ENCODE measurements at regions not wholly inside any gene's neighbourhood (a gene's known extent, or its start where the extent isn't known, plus 50 kb on each side); places are given as distances from the start of the nearest gene placed in this dataset.

DNA sequence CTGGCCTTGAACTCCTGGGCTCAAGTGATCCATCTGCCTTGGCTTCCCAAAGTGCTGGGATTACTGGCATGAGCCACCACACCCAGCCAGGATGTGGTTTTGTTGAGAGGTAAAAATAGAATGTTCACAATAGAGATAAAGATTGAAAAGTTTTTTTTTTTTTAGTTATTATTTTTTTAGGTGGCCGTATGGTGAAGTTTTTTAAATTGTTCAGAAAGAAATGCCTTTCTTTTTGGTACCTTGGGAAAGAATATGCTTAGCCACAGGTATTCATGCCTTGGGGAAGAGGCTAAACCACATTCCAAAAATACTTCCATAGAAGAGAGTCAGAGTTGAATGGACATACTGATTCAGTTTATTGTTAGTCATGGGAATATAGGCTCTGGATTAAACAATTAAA is 143.4 kb downstream of the C11orf91 start:
- peak; percentile 72 for DNase-seq (ENCODE audit: low read depth)

GRCh38 chr11:33554219-33554618 is 146.4 kb downstream of the C11orf91 start:
- no peak for DNase-seq (ENCODE audit: low read depth)

DNA sequence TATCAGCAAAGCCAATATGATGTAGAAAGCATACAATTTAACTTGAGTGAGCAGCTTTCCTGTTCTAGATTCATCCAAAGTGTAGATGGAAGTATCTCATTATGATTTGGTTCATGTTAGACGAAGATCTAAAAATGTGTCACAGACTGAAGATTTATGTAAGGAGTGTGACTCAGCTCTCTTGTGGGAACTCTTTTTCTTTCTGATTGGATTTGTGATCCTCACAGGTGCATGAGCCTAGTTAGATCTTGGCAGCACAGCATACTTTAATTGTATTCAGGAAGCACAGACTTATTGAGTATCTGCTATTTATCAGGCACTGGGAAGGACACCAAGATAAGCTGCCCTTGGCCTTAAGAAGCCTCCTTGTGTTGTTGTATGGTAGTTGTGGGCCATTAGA is 147.1 kb downstream of the C11orf91 start:
- no peak for DNase-seq (ENCODE audit: low read depth)

GRCh38 chr11:33552756-33553155 is 147.9 kb downstream of the C11orf91 start:
- no peak for DNase-seq (ENCODE audit: low read depth)

DNA sequence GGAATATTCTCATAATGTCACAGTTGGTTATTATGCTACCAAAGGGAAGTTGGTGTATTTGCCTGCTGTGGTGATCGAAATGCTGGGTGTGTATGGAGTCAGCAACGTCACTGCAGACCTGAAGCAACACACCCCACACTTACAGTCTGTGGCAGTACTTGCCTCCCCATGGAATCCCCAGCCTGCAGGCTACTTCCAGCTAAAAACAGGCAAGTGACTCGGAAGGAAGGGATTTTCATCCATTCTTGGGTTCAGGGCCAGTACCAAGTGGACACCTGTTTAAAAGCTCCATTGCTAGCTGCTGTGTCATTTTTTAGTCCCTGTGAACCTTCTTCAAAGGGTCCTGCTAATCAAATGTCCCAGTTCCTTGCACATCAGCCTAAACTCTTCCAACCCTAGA is 149.6 kb downstream of the C11orf91 start:
- DNase-seq (ENCODE audit: low read depth): no peak

DNA sequence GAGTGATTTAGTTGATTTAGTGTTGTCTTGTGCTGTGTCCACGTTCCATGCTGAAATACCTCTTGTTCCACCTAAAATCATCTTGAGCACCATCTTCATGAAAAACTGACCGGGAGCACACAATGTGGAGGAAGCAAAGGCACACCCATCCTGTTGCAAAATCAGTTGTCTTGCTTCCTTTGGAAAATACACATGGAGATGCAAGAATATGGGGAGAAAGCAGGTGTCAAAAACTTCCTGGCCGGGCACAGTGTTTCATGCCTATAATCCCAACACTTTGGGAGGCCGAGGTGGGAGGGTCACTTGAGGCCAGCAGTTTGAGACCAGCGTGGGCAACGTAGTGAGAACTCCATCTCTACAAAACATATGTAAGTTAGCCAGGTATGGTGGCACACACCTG is 151.1 kb downstream of the C11orf91 start:
- DNase-seq (ENCODE audit: low read depth): no peak

- DNase-seq (ENCODE audit: low read depth): peak; percentile 39
Measured at GRCh38 chr11:33545931-33546330, 154.7 kb downstream of the C11orf91 start.

DNA sequence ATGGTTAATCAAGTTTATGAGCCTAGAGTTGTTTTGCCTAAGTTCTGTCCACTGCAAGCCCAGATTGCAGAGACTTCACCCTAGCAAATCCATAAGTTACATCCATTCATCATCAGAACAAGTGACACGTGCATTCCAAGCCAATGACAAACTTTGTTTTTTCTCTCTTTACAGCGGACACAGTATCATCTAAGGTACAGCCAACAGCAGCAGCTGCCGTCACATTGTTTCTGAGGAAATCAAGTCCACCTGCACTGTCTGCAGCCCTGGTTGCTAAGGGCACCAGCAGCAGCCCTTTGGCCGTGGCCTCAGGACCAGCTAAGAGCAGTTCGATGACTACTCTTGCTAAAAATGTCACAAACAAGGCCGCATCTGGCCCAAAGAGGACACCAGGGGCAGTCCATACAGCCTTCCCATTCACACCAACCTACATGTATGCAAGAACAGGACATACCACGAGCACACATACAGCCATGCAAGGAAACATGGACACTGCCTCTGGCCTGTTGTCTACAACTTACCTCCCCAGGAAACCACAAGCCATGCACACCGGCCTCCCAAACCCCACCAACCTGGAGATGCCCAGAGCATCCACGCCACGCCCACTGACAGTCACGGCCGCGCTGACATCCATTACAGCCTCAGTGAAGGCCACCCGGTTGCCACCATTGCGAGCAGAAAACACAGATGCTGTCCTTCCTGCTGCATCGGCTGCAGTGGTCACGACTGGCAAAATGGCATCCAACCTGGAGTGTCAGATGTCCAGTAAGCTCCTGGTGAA is 155.8 kb downstream of the C11orf91 start:
- no peak for DNase-seq (ENCODE audit: low read depth)

DNA sequence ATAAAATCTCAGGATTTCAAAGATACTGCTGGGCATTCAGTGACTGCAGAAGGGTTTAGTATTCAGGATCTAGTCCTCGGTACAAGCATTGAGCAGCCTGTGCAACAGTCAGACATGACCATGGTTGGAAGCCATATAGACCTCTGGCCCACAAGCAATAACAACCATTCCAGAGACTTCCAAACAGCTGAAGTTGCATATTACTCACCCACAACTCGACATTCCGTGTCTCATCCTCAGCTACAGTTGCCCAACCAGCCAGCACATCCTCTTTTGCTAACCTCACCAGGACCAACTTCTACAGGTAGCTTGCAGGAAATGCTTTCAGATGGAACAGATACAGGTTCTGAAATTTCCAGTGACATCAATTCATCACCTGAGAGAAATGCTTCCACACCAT is 156.8 kb downstream of the C11orf91 start:
- DNase-seq (ENCODE audit: low read depth): no peak

DNA sequence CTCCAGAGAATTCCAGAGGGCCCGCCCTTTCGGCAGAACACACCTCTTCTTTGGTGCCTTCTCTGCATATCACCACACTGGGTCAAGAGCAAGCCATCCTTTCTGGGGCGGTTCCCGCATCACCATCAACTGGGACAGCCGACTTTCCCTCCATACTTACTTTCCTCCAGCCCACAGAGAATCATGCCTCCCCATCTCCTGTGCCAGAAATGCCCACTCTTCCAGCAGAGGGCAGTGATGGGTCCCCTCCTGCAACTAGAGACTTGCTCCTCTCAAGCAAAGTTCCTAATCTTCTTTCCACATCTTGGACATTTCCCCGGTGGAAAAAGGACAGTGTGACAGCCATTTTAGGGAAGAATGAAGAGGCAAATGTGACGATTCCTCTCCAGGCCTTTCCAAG is 157.7 kb downstream of the C11orf91 start:
- DNase-seq (ENCODE audit: low read depth): no peak

DNA sequence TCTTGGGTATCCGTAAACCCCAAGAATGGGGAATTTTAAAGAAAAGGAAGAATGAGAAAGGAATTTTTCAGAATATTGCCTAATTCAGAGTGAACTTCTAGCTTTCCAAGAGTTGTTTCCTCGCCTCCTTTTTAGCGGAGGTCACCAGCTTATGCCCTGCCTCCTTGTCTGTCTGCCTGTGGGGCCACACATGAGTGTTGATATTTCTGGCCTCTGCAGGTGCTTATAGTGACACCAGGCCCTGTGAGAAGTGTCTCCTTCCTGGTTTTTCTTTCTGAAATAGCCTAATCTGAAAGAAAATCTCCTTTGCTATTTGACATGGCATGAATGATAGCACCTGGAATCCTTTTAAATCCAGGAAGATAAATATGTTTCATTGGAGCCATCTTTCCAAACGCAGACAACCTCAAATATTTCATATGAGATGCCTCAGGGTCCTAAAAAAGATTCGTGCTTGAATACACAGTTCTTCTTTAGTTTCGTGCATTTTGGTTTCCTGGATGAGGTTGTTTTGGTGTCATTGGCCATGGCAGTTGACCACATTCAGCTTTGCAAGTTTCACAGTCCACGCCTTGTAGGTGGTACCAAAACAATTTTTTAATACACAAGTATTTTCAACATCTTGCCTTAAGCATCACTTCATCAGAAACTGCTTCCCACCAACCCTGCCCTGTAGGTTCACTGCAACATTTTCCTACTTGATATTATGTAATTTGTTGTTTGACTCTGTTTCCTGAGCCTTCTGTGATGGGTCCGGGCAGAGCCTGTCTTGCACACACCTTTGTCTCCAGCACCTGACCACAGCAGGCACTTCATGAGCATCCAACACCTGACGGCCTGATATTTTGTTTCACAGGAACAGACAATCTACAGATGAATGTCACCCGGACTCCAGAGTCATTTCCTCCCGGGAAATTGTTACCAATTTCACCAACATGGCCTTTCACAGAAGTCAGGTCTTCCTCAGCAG is 159.4 kb downstream of the C11orf91 start:
- no peak for DNase-seq (ENCODE audit: low read depth)

GRCh38 chr11:33540427-33540826 is 160.2 kb downstream of the C11orf91 start:
- DNase-seq (ENCODE audit: low read depth): no peak

DNA sequence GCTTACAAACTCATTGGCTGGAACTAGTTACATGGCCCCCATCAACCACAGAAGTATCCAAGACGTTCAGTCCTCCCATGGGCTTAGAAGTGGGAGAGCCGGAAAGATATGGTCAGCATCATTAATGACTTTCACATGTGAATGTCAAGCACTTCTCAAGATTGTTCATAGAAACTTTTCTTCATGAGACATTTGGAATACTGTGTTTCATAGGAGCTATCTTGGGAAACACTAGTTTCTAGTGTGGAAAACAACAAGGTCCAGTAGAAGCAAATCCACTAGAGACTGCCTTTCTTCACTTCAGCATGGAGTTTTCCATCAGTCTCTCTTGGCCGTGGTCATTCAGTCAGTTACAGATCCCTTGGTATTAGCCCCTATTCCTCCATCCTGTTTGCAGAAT is 160.9 kb downstream of the C11orf91 start:
- DNase-seq (ENCODE audit: low read depth): no peak

DNA sequence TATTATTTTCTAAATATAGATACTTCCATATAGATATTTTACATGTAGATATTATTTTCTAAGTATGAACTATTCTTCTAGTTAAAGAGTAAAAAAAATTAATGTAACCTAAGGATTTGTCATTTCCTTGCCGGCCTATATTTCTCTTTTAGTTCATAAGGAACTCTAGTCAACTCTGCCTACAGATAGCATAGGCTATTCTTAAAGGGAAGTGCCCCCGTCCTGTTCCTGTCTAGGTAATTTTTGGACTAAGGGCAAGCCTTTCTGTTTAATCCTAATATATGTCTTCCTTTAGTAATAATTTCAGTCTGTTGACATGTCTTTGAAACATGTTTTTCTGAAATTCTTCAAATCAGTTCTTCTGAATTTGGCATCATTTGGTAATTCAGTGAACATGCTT is 161.9 kb downstream of the C11orf91 start:
- DNase-seq (ENCODE audit: low read depth): no peak

DNA sequence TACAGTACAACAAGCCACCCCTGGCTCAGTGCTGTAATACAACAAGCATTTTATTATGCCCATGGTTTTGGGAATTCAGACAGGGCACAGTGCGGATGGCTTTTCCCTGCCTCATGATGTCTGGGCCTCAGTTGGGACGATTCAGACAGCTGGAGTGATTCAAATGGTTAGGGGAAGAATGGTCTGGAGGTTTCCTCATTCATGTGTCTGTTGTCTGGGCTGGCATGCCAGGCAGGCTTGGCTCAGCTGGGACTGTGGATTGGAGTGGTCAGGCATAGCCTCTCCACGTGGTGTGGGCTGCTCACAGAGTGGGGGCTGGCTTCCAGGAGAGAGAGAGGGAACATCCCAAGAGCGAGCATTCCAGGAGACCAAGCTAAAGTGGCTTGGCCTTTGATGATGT is 164.4 kb downstream of the C11orf91 start:
- no peak for DNase-seq (ENCODE audit: low read depth)

DNA sequence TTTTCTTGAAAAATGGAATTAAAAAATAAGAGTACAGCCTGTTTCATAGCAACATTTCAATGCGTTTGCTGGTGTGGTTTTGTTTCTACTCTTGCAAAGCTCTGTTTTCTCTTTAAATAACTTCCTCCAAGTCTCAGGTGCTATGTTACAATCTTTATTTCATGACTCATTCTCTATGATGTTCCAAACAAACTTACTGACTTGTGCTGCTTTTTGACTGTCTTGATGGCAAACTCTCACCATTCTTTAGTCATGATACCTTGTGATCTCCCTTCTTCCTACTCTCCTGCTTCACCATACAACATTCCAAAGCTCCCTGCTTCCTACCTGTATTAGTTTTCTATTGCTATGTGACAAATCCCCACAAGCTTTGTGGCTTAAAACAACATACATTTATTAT is 166.1 kb downstream of the C11orf91 start:
- DNase-seq (ENCODE audit: low read depth): no peak

GRCh38 chr11:33533386-33534052 is 167.1 kb downstream of the C11orf91 start:
- no peak for DNase-seq (ENCODE audit: low read depth)

GRCh38 chr11:33532720-33533385 is 167.8 kb downstream of the C11orf91 start:
- DNase-seq (ENCODE audit: low read depth): no peak

- DNase-seq (ENCODE audit: low read depth): no peak
Measured at GRCh38 chr11:33532257-33532656, 168.4 kb downstream of the C11orf91 start.

- DNase-seq (ENCODE audit: low read depth): peak; percentile 64
Measured at GRCh38 chr11:33531743-33532181, 168.9 kb downstream of the C11orf91 start.

DNA sequence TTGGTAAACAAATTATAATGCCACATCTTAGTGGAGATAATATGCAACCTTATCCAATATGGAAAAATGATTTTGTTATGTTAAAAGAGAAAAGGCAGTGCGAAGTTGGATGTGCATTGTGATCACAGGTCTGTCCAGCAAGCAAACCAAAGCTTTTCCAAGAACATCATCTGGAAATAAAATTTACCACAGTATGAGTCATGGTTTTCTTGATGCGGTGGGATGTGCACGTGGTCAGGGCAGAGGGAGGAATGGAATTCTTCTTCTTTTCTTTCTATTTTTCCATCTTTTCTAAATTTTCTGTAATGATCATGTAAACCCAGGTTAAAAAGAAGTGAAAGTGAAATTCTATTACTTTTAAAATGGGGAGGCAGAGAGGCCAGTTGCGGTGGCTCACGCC is 169.8 kb downstream of the C11orf91 start:
- no peak for DNase-seq (ENCODE audit: low read depth)

- no peak for DNase-seq (ENCODE audit: low read depth)
Measured at GRCh38 chr11:33529461-33529860, 171.2 kb downstream of the C11orf91 start.
